ENCODE measurements at regions not wholly inside any gene's neighbourhood (a gene's known extent, or its start where the extent isn't known, plus 50 kb on each side); places are given as distances from the start of the nearest gene placed in this dataset.

DNA sequence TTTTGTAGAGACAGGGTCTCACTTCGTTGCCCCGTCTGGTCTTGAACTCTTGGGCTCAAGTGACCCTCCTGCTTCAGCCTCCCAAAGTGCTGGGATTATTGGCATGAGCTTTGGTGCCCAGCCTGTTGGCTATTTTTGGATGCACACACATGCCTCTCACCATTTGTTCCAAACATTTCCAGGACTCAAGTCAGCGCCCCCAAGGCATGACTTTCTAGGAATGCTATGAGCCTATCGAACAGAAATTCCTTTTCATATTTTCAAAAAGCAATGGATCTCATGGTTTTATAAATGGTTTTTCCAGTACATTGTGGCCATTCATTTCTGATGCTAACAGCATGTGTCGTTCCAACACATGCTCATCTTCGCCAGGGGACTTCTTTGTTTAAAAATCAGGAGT, 119.3 kb upstream of the NAA20 start:
- no peaks in the 10 kb centered on the region for H3K4me1 Mint-ChIP-seq
- H3K9me3 Mint-ChIP-seq: peaks cover 14% of the 10 kb centered on the region
- DNase-seq: no peak
- no peak overlapping the region for H3K27ac Mint-ChIP-seq
- POLR2A ChIA-PET: no interaction called here
- CTCF ChIA-PET: no interaction called here
- no peak overlapping the region for H3K4me3 Mint-ChIP-seq
- H3K27me3 Mint-ChIP-seq: no peaks in the 10 kb centered on the region
- H3K36me3 Mint-ChIP-seq (ENCODE audit: low read depth): no peaks in the 10 kb centered on the region

DNA sequence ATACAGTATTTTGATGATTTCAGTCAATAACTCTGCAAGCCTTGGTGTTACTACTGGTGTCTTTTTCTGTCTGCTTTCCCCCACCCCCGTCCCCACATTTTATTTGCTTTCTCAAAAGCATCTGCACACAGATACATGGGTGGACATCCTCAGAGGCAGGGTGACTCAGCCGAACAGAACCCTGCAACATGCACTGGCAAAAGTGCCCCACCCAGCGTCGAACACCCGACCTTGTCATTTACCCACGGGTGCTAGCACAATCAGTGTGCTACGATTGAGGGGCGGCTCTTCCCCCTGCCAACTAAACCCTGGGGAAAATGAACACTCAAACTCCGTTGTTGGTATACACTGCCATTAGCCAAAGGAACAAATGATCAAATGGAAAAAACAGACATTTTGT, 115.9 kb upstream of the NAA20 start:
- peaks cover 3% of the 10 kb centered on the region for H3K4me1 Mint-ChIP-seq
- CTCF ChIA-PET: interaction anchor here (0.6 kb wide), 1 partner anchor 1587 kb away, joined by 3 read pairs; no protein-coding TSS in a partner anchor
- POLR2A ChIA-PET: no interaction called here
- peaks cover 14% of the 10 kb centered on the region for H3K9me3 Mint-ChIP-seq
- H3K36me3 Mint-ChIP-seq (ENCODE audit: low read depth): no peaks in the 10 kb centered on the region
- no peak for DNase-seq
- no peaks in the 10 kb centered on the region for H3K27me3 Mint-ChIP-seq
- H3K4me3 Mint-ChIP-seq: no peak overlapping the region
- no peak overlapping the region for H3K27ac Mint-ChIP-seq

DNA sequence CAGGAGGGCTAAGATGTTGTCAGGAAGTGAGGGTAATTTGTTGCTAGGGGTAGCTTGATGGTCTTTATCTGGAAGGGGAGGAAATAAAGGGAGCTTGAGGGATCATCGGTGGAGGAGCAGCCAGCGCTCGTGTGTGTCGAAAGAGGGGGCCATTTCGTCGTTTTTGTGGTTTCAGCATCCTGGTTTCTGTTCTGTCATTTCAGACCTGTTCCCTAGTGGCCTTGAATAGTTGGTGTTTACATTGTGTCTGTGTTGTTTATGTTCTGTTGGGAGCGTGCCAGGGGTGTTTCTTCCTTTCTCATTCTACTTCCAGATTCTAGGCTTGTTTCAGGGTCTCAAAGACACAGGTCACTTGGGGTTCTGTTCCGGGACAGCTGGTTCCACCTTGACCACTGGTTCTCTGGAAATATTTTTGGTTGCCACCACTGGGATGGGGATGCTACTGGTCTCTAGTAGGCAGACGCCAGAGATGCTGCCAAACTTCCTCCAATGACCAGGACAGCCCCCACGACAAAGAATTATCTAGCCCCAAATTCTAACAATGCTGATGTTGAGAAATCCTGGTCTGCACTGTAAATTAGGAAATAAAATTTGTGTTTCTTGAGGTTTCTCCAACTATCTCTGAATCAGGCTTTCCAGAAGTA, 113.9 kb upstream of the NAA20 start:
- peaks cover 14% of the 10 kb centered on the region for H3K9me3 Mint-ChIP-seq
- H3K27ac Mint-ChIP-seq: no peak overlapping the region
- ChIA-PET POLR2A (no interaction called here), CTCF (no interaction called here)
- peaks cover 3% of the 10 kb centered on the region for H3K4me1 Mint-ChIP-seq
- H3K27me3 Mint-ChIP-seq: no peaks in the 10 kb centered on the region
- H3K4me3 Mint-ChIP-seq: no peak overlapping the region
- peak; percentile 10 for DNase-seq
- H3K36me3 Mint-ChIP-seq (ENCODE audit: low read depth): no peaks in the 10 kb centered on the region

DNA sequence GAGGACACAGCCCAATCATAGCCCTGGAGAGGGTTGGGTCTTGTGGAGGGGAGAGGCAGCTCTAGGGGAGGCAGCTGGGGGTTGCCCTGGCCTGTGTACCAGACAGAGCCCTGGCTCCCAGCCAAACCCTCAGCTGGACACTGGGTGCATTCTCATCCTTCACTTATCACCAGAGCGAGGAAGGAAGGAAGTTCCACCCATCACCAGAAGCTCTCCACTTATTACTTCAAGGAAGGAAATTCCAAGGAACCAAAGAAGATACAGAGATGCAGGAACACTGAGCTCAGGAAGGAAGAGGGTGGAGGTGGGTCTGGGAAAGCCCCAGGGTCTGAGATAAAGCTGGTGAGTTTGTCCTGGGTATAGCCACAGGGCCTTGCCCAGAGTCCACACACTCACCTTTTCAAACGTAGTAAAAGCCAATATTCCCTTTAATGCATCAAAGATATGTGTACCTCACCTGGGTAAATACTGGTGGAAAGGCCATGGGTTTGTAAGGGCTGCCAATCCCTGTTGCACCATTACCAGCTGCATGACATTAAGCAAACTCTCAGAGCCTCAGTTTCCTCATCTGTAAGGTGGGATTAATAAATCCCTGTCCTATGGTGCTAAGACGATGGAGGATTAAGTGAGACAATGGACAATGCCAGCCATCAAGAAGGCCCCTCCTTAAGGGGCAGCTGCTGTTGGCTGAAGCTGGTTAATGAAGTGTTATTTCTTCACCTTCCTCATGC, 109.7 kb upstream of the NAA20 start:
- no peak for DNase-seq
- no peak overlapping the region for H3K27ac Mint-ChIP-seq
- ChIA-PET CTCF (no interaction called here), POLR2A (no interaction called here)
- H3K9me3 Mint-ChIP-seq: no peaks in the 10 kb centered on the region
- H3K36me3 Mint-ChIP-seq (ENCODE audit: low read depth): no peaks in the 10 kb centered on the region
- H3K27me3 Mint-ChIP-seq: no peaks in the 10 kb centered on the region
- peaks cover 3% of the 10 kb centered on the region for H3K4me1 Mint-ChIP-seq
- H3K4me3 Mint-ChIP-seq: no peak overlapping the region

DNA sequence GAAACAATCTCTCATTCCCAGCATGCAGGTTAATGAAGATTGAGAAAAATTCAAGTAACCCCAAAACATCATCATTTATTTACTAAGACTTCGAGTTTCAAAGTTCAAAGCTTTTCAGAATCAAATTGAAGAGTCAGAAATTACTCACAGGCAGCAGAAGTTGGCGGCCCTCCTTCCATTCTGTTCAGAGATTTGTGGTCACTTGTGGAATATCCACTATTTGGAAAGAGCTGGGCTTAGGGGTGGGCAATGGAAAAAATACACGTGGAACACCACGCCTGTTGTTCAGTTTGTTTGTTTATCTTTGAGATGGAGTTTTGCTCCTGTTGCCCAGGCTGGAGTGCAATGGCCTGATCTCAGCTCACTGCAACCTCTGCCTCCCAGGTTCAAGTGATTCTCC, 108.6 kb upstream of the NAA20 start:
- Mint-ChIP-seq H3K27ac (no peak overlapping the region), H3K36me3 (ENCODE audit: low read depth) (no peaks in the 10 kb centered on the region), H3K27me3 (no peaks in the 10 kb centered on the region), H3K4me3 (no peak overlapping the region), H3K4me1 (no peaks in the 10 kb centered on the region), H3K9me3 (no peaks in the 10 kb centered on the region)
- CTCF ChIA-PET: interaction anchor here (0.5 kb wide), 1 partner anchor 17 kb away, joined by 4 read pairs; no protein-coding TSS in a partner anchor
- no peak for DNase-seq
- POLR2A ChIA-PET: no interaction called here

DNA sequence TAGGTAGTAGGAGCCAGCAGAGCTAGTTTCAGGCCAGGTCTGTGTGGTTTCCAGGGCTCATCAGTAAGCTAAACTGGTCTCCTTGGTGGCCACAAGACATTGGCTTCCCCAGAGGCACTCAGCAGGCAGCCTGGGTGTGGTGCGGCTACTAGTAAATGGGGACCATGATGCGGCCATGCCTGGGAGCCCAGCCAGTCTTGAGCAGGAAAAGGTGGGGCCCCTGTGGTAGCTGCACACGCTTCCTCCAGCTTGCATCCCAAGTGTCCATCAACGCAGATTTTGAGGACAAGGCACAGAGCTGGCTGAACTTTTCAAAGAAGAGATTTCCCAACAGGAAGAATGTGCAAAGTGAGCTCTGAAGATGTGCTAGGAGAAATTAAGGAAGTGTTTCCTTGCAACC, 107.4 kb upstream of the NAA20 start:
- no peaks in the 10 kb centered on the region for H3K36me3 Mint-ChIP-seq (ENCODE audit: low read depth)
- H3K4me1 Mint-ChIP-seq: no peaks in the 10 kb centered on the region
- H3K27ac Mint-ChIP-seq: no peak overlapping the region
- no peak for DNase-seq
- H3K4me3 Mint-ChIP-seq: no peak overlapping the region
- ChIA-PET POLR2A (no interaction called here), CTCF (interaction anchor here (1.0 kb wide), 1 partner anchor 12 kb away, joined by 3 read pairs; no protein-coding TSS in a partner anchor)
- no peaks in the 10 kb centered on the region for H3K27me3 Mint-ChIP-seq
- no peaks in the 10 kb centered on the region for H3K9me3 Mint-ChIP-seq

DNA sequence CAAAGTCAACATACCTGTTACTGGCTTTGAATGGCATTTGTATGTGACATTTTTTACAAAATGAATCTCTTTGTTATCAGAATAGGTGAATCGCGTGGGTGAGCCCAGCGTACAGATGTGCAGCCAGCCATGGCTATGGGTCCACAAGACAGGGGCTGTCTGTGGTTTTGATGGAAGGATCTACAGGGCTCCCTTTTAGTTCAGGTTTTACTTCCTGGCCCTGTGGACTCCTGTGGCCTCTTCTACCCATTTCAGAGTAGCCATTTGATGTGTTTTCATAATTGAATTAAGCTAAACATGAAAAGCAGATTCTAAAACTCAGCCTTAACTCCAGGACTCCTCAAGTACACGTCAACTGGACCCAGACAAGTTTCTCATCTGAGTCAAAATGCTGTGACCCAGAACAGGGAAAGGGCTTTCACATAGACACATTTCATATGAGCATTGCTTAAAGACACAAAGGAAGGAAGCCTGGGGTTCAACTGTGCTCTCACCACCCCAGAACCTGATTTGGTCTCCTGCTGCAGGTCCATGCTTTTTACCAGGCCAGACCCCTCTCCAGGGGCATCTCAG, 105.3 kb upstream of the NAA20 start:
- no peak overlapping the region for H3K4me3 Mint-ChIP-seq
- no peaks in the 10 kb centered on the region for H3K9me3 Mint-ChIP-seq
- no peak for DNase-seq
- no peaks in the 10 kb centered on the region for H3K4me1 Mint-ChIP-seq
- no peaks in the 10 kb centered on the region for H3K36me3 Mint-ChIP-seq (ENCODE audit: low read depth)
- no peak overlapping the region for H3K27ac Mint-ChIP-seq
- H3K27me3 Mint-ChIP-seq: no peaks in the 10 kb centered on the region
- POLR2A ChIA-PET: no interaction called here
- CTCF ChIA-PET: no interaction called here

DNA sequence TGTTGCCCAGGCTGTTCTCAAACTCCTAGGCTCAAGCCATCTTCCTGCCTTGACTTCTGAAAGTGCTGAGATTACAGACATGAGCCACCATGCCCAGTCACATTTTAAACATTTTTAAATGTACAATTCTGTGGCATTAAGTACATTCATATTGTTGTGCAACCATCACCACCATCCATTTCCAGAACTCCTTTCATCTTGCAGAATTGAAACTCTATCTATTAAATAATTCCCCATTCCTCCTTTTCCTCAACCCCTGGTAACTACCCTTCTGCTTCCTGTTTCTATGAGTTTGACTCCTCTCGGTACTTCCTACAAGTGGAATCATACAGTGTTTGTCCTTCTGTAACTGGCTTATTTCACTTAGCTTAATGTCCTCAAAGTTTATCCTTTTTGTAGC, 103.8 kb upstream of the NAA20 start:
- no peaks in the 10 kb centered on the region for H3K4me1 Mint-ChIP-seq
- H3K4me3 Mint-ChIP-seq: no peak overlapping the region
- H3K9me3 Mint-ChIP-seq: no peaks in the 10 kb centered on the region
- H3K36me3 Mint-ChIP-seq (ENCODE audit: low read depth): no peaks in the 10 kb centered on the region
- H3K27me3 Mint-ChIP-seq: no peaks in the 10 kb centered on the region
- CTCF ChIA-PET: interaction anchor here (1.0 kb wide), 1 partner anchor 297 kb away, joined by 4 read pairs; no protein-coding TSS in a partner anchor
- H3K27ac Mint-ChIP-seq: no peak overlapping the region
- POLR2A ChIA-PET: no interaction called here
- DNase-seq: no peak

DNA sequence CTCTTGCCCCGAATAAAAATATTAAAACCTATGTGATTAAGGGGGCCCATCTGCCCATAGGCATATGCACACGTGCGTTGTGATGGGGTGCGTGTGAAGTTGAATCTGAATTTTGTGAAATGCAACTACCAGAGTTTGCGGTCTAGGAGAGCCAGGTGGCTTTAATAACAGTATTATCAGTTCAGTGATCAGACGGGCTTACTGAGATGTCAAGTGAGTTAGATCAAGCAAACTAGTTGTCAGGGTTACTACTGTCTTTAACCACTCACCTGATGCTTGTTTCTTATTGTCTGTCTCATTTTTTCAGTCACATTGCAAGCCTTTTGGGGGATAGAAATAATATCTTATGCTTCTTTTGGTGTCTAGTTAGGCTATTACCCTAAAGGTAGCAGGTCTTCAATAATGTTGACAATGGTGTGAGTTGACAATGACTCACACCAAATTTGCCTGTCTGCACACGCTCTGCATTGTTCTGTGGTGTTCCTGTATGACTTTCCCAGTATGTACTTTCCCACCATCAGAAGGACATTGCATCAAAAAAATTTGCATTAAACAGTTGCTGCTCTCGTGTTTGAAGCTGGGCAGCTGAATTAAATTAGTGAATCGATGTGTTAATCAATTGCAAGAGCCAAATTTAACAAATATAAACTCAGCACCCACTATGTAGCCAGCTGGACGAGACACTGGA, 103.1 kb upstream of the NAA20 start:
- POLR2A ChIA-PET: no interaction called here
- CTCF ChIA-PET: no interaction called here
- no peaks in the 10 kb centered on the region for H3K36me3 Mint-ChIP-seq (ENCODE audit: low read depth)
- H3K9me3 Mint-ChIP-seq: no peaks in the 10 kb centered on the region
- H3K27me3 Mint-ChIP-seq: no peaks in the 10 kb centered on the region
- H3K4me1 Mint-ChIP-seq: no peaks in the 10 kb centered on the region
- no peak for DNase-seq
- H3K4me3 Mint-ChIP-seq: no peak overlapping the region
- no peak overlapping the region for H3K27ac Mint-ChIP-seq

DNA sequence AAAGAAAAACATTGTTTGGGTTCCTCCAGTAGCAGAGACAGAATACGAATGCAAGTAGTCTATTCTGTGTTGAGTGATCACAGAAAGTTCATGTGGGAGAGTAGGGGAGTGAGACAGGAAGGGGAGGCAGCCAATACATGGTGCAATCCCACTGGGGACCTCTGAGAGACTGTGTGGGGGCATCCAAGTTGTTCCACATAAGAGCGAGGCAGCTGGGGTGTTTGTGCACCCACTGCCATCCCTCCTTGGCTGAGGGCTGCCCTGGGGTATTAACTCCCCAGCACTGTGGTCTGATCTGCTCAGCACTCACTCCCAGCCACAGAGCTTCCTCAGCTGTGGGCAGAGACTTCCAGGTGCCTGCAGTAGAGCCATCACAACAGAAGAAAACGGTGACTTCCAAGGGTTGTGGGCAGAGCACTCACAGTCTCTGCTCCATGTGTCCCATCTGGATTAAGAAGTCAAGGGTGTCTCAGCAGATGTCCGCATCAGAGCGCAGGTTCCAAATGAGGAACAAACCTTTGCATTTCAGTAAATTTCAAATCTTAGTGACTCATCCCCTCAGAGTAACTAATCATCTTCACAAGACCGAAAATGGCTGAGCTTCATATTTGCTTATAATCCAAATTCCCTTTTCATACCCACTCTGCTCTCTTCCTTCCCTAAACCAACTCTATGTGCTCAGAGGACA, 101.9 kb upstream of the NAA20 start:
- ChIA-PET CTCF (no interaction called here), POLR2A (no interaction called here)
- H3K9me3 Mint-ChIP-seq: no peaks in the 10 kb centered on the region
- H3K4me3 Mint-ChIP-seq: no peak overlapping the region
- H3K36me3 Mint-ChIP-seq (ENCODE audit: low read depth): no peaks in the 10 kb centered on the region
- H3K4me1 Mint-ChIP-seq: no peaks in the 10 kb centered on the region
- no peak for DNase-seq
- no peaks in the 10 kb centered on the region for H3K27me3 Mint-ChIP-seq
- no peak overlapping the region for H3K27ac Mint-ChIP-seq

DNA sequence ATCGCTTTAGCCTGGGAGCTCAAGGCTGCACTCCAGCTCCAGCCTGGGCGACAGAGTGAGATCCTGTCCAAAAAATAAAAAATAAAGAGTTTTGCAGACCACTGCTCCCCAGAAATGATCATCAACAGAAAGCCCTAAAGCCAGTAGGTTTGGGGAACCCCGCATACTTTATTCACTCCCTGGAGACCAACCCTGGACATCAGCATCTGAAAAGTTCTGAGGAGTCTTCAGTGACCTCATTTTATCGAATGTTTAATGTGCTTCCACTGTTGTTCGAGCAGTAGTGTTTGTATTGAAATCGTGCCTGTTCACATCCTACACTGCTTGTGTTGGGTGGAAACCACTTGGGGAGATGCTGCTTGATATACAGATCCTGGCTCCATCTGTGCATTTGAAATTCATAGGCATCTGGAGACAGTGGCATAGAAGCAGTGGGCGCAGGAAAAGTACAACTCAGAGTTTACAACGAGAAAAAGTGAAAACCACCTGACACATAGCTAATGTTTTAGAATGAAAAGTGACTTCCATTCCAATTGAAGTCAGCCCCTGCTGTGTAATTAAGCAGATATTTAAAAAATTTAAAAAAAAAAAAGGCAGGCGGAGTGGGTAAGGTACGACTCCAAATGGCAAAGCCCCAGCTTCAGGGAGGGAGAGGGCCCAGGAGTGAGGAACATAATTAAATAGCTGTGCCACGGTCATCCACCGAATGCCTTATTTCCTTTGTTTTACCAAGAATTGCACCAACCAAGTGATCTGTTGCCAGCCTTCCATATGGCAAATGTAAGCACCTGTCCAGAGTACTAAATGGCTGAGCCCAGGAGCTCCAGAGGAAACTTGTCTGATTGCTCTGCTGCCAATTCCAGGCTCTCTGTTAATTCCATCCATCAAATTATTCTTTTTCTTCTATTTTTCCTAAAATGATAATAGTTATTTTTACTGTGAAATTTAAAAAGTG, 100.4 kb upstream of the NAA20 start:
- H3K9me3 Mint-ChIP-seq: no peaks in the 10 kb centered on the region
- DNase-seq: no peak
- ChIA-PET CTCF (no interaction called here), POLR2A (no interaction called here)
- H3K4me1 Mint-ChIP-seq: no peaks in the 10 kb centered on the region
- H3K27me3 Mint-ChIP-seq: no peaks in the 10 kb centered on the region
- H3K4me3 Mint-ChIP-seq: no peak overlapping the region
- H3K36me3 Mint-ChIP-seq (ENCODE audit: low read depth): no peaks in the 10 kb centered on the region
- no peak overlapping the region for H3K27ac Mint-ChIP-seq

DNA sequence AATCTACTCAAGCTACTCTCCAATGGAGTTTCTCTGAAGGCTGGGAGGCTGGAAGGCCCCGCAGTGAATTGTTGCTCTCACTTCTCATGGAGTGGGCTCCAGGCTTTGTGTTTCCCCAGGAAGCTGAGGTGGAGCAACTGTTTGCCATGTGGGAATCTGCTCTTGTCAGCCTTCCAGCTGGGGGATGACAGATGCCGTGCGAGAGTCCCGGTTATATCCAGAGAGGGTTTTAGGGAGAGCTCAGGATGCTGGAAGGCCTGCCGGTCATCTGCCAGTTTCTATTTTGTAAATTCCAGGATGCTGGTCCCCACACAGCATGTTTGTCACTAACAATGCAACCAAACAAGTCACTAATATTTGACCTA, 98.2 kb upstream of the NAA20 start:
- no peak overlapping the region for H3K4me3 Mint-ChIP-seq
- no peaks in the 10 kb centered on the region for H3K9me3 Mint-ChIP-seq
- H3K4me1 Mint-ChIP-seq: no peaks in the 10 kb centered on the region
- H3K36me3 Mint-ChIP-seq (ENCODE audit: low read depth): no peaks in the 10 kb centered on the region
- H3K27me3 Mint-ChIP-seq: no peaks in the 10 kb centered on the region
- no peak for DNase-seq
- POLR2A ChIA-PET: no interaction called here
- no peak overlapping the region for H3K27ac Mint-ChIP-seq
- CTCF ChIA-PET: no interaction called here
